Cerebellar cortex (tissue), 1 donor: ENCODE measurements at regions not wholly inside any gene's neighbourhood (a gene's known extent, or its start where the extent isn't known, plus 50 kb on each side); places are given as distances from the start of the nearest gene placed in this dataset.
"Not testable (repeated sequence)": the region's sequence is repeated elsewhere in the genome, so short reads cannot be mapped to it uniquely, and the experiment has no call there.

Experiments used
- DNase-seq: peaks from one replicate; pipeline ENCODE4 v3.0.0-alpha.2; 2015; ENCODE audit warnings: low spot score

GRCh38 chr2:240254337-240255164 lies 114.1 kb upstream of the OTOS start:
- no peak for DNase-seq

- DNase-seq, result no peak
Observed at GRCh38 chr2:240255165-240255491, 114.7 kb upstream of the OTOS start.

- DNase-seq, result peak; percentile 21
Observed at GRCh38 chr2:240255811-240256703, 115.6 kb upstream of the OTOS start.

DNA sequence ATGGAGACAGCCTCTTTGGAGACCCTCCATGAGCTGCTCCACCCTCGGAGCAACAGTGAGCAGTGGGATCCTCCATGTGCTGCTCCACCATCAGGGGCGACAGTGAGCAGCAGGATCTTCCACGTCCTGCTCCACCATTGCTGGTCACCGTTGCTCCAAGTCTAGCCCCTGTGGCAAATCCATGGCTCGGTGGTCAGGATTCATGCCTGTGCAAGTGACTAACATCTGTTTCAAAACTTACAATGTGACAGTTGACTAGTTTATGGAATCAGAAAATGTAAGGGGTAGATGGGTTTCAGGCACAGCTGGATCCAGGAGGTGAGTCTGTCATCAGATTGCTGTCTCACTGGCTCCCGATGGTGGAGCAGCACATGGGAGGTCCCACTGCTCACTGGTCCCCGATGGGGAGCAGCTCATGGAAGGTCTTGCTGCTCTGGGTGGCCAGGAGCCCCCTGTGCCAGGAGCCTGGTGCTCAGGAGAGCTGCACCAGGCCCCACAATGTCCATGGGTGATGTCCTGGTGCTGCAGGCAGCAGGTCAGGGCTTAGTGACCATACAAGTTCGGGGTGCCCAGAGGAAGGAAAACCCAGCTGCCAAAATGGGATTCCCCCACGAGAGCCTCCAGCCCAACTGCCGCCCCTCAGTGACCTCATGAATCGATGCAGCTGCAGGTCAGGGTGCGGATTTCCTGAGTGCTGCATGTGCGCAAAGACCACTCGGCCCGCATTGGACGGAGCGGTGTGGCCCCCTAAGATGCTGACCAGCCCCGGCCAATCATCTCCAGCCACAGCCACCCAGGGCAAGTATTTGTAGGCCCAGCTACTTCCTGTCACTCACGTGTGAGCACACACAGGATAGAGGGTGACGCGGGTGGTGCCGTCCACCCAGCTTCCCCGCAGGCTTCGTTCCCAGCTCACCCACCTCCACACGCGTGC lies 116.5 kb upstream of the OTOS start:
- no peak for DNase-seq

GRCh38 chr2:240257940-240258580 lies 117.6 kb upstream of the OTOS start:
- DNase-seq, result no peak

DNA sequence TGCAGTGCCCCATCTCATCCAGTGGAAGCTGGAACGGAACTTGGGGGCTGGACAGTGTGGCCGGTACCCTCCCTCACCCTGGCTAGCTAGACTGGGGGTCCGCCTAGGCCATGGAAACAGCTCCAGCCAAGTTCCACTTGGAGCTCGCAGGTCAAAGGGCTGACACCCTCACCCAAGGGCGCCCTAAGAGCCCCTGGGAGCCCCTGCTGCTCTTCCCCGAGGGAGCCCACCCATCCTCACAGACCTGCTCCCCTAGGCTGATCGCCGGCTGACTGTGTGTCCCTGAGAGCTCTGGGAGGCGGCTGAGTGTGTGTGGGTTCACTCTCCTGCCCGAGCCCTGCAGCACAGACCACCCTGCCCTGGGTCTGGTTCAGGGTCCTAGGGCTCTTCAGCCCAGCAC lies 118.2 kb upstream of the OTOS start:
- no peak for DNase-seq

DNA sequence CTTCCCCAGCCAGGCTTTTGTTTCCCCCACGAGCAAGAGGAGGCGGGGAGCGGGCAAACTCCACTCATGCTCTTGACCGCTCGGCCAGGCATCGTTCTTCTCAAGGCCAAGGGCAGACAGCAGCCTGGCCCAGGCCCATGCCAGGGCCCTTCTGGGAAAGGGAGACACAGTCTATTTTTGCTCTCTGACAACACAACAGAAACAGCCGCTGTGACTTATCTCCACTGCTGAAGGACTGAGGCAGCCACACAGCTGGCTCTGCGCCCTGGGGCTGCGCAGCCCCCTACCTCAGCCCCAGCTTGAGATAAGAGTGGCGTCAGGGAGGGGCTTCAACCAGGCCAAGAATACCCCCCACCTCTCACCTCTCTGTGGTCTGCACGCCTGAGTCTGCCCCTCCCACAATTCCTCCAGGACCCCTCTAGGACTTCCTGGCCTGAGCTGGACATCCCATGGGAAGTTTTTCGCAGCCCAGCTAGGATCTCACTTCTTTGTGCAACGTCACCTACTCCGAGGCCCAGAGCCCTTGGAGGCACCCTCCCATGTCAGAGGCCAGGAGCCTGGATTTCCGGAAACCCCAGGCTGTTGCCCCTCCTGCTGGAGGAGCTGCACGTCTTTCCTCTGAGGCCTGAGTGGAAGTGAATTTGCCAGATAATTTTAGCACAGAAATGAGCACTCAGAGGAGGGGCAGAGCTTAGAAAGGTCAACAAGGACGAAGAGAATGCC lies 118.9 kb upstream of the OTOS start:
- DNase-seq, result no peak

DNA sequence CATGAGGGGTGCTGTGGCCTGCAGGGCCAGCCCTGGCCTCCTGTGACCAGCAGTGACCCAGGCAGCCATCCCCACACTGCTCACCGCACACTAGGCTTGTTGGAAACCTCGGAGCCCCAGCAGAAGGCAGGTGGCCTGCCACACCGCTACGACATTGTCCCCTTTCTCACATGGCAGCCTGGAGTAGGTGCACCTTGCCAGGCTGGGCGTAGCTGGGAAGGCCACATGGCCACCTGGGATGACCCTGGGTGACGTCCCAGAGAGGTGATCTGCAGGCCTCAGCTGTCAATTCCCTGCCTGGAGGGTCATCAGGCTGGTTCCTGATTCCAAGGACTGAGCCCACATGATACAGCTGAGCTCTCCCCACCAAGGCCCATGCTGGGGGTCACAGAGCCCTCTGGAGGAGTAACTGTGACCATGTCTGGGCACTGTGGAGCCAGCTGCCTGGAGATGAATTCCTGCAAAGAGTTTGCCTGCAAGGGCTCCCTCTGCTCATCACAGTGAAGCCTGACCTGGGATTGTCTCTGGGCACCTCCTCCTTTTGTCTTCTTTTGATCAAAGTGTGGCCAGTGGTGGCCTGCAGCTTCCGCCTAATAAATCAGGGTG lies 119.6 kb upstream of the OTOS start:
- no peak for DNase-seq

DNA sequence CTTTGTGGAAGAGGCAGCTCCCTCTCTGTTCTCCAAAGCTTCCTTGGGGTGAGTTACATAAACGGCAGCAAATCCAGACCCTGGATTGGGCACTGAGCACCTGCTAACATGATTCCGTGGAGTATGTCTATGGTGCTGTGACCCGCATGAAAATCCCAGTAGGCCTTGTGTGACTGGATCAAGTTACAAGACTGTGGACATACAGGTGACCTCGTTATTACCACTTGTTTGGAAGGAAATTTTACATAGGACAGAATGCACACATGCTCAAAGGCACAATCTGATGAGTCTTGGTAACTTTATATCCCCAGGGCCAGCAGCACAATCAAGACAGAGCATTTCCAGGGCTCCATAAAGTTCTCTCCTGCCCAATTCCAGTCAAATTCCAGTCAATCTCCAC lies 120.2 kb upstream of the OTOS start:
- DNase-seq, result no peak

GRCh38 chr2:240262578-240262977 lies 122.1 kb upstream of the OTOS start:
- not testable (repeated sequence) for DNase-seq

DNA sequence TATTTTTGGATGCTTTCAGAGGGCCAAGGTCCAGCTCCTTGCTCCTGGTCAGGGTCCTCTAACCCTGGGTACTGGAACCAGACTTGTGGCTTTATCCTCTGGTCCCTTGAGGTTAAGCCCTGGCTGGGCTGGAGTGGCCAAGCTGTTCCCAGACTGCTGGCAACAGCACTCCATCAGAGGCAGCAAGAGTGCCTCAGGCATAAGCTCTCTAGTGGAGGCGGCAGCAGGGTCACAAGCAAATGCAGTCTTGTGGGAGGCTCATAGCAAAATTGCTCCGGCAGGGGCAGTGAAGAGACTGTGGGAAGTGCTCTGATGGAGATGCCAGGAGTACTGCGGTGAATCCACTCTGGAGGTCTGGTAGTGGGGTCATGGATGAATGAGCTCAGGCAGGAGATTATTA lies 128.9 kb upstream of the OTOS start:
- no peak for DNase-seq

GRCh38 chr2:240269886-240270285 lies 129.4 kb upstream of the OTOS start:
- no peak for DNase-seq

DNA sequence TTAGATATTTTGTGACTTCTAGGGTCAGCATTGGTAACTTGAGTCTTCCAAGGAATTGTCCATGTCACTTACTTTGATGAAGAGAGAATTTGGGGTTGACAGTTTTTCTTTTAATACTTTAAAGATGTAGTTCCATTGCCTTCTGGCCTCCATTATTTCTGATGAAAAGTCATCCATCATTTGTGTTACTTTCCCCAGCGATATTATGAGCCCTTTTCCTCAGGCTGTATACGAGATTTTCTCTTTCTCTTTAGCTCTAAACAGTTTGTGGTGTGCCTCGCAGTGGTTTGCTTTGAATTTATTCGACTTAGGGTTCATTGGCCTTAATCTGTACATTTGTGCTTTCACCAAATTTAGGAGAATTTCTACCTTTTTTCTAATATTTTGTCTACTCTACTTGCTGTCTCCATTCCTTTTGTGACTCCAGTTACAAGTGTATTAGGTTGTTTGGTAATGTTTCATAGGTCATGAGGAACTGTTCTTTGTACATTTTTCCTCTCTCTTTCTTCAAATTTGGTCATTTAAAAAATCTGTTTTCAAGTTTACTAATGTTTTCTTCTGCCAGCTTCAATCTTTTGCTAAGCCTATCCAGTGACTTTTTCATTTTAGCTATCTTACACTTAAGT lies 131.4 kb upstream of the OTOS start:
- DNase-seq, result no peak

DNA sequence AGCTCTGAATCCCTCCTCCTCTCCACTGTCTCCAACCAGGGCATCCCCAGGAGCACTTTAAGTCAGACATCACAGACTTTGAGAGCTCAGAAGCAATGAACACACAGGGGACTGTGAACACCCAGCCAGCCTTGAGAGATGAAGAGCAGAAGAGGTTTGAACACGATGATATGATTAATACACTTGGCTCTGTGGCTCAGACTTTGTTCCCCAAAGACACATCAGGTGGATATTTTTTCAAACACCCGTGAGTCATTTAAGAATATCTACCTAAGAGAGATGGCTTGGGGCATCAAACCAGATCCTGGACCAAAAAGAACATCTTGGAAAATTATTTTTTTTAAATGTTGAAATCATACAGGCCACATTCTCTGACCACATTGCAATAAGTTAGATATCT lies 134.9 kb upstream of the OTOS start:
- DNase-seq, result no peak

GRCh38 chr2:240277073-240277806 lies 136.8 kb upstream of the OTOS start:
- DNase-seq, result no peak

DNA sequence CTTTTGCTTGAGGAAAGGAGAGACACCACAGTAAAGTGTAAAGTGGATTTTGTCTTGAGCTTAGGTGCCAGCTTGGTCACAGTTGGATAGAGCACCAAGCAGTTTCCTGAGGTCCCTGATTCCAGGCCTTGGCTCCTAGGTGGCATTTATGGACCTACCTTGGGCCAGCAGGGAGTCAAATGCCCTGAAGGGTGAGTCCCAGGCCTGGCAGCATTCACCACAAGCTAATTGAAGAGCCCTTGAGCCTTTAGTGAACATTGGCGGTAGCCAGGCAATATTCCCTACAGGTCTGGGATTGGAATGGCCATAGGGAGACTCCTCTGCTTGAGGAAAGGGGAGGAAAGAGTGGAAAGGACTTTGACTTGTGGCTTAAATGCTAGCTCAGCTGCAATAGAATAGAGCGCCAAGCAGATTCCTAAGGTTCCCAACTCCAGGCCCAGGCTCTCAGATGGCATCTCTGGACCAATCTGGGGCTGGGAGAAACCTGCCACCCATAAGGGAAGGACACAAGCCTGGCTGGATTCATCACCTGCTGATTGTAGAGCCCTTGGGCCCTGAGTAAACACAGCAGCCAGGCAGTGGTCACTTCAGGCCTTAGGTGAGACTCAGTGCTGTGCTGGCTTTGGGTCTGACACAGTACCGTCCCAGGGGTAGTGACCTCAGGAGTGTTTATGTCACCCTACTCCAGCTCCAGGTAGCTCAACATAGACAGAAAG lies 137.5 kb upstream of the OTOS start:
- DNase-seq, result no peak

- DNase-seq, result no peak
Observed at GRCh38 chr2:240278661-240279060, 138.2 kb upstream of the OTOS start.

DNA sequence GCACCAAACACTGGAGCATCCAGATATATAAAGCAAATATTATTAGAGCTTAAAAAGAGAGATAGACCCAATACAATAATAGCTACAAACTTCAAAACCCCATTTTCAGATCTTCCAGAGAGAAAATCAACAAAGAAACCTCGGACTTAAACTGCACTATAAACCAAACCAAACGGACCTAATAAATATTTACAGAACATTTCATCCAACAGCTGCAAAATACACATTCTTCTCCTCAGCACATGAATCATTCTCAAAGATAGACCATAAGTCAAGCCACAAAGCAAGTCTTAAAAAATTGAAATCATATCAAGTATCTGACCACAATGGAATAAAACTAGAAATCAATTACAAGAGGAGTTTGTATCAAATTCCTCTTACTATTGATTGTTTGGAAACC lies 140.2 kb upstream of the OTOS start:
- no peak for DNase-seq
